Trophoblast cell (in vitro differentiated cells and primary cell): ENCODE measurements at regions not wholly inside any gene's neighbourhood (a gene's known extent, or its start where the extent isn't known, plus 50 kb on each side); places are given as distances from the start of the nearest gene placed in this dataset.

ENCODE experiments used
- DNase-seq, 2 donors: peaks; one replicate each; pipeline ENCODE4 v3.0.0-alpha.2; 2016
- H2AFZ ChIP-seq: 2 replicates; pipeline ENCODE4 v1.6.1; 2013; ENCODE audit warnings: low read length, moderate library complexity, mild to moderate bottlenecking; ENCODE audit not compliant: insufficient read depth, poor library complexity
- H2AK5ac ChIP-seq: 2 replicates; pipeline ENCODE4 v1.6.1; 2013; ENCODE audit warnings: mild to moderate bottlenecking, low read length
- H2BK120ac ChIP-seq: 2 replicates; pipeline ENCODE4 v1.6.1; 2013; ENCODE audit warnings: low read length, mild to moderate bottlenecking, moderate library complexity; ENCODE audit not compliant: insufficient read depth, poor library complexity
- H2BK12ac ChIP-seq: 2 replicates; pipeline ENCODE4 v1.6.1; 2013; ENCODE audit warnings: mild to moderate bottlenecking, low read length, moderate library complexity
- H2BK5ac ChIP-seq: 2 replicates; pipeline ENCODE4 v1.6.1; 2013; ENCODE audit warnings: low read length, low read depth, moderate library complexity, mild to moderate bottlenecking; ENCODE audit not compliant: poor library complexity
- H3K14ac ChIP-seq: 2 replicates; pipeline ENCODE4 v1.6.1; 2013; ENCODE audit warnings: mild to moderate bottlenecking, low read length
- H3K18ac ChIP-seq: 2 replicates; pipeline ENCODE4 v1.6.1; 2013; ENCODE audit warnings: mild to moderate bottlenecking, low read length
- H3K23ac ChIP-seq: 2 replicates; pipeline ENCODE4 v1.6.1; 2013; ENCODE audit warnings: low read length
- H3K27ac ChIP-seq: 2 replicates; pipeline ENCODE4 v1.5.1; 2013; ENCODE audit warnings: low read depth, mild to moderate bottlenecking, inconsistent platforms, low read length, moderate library complexity
- H3K27me3 ChIP-seq: 2 replicates; pipeline ENCODE4 v1.6.1; 2013; ENCODE audit warnings: inconsistent platforms, mild to moderate bottlenecking, low read length, moderate library complexity; ENCODE audit not compliant: insufficient read depth
- H3K36me3 ChIP-seq, 2 experiments: 1 replicate in 1 of 2; 2 replicates in 1 of 2; pipeline ENCODE4 v1.6.1; 2013; ENCODE audit warnings: low read length in 2 of 2, mild to moderate bottlenecking in 2 of 2, moderate library complexity in 1 of 2; ENCODE audit not compliant: insufficient read depth in 2 of 2, control insufficient read depth in 1 of 2
- H3K4ac ChIP-seq: 2 replicates; pipeline ENCODE4 v1.6.1; 2013; ENCODE audit warnings: low read depth, mild to moderate bottlenecking, low read length, moderate library complexity
- H3K4me1 ChIP-seq, 2 experiments: 1 replicate in 1 of 2; 2 replicates in 1 of 2; pipeline ENCODE4 v1.6.1; 2013; ENCODE audit warnings: low read length in 2 of 2, mild to moderate bottlenecking in 2 of 2, moderate library complexity in 1 of 2; ENCODE audit not compliant: insufficient read depth in 2 of 2, control insufficient read depth in 1 of 2
- H3K4me2 ChIP-seq: 2 replicates; pipeline ENCODE4 v1.6.1; 2013; ENCODE audit warnings: inconsistent platforms, mild to moderate bottlenecking, low read length, moderate library complexity
- H3K4me3 ChIP-seq: 2 replicates; pipeline ENCODE4 v1.5.1; 2013; ENCODE audit warnings: mild to moderate bottlenecking, low read depth, low read length, inconsistent platforms
- H3K79me1 ChIP-seq: one replicate; pipeline ENCODE4 v1.6.1; 2013; ENCODE audit warnings: low read length
- H3K79me2 ChIP-seq: 2 replicates; pipeline ENCODE4 v1.6.1; 2013; ENCODE audit warnings: low read length, mild to moderate bottlenecking; ENCODE audit not compliant: control insufficient read depth, insufficient read depth, poor library complexity
- H3K9ac ChIP-seq: 2 replicates; pipeline ENCODE4 v1.6.1; 2013; ENCODE audit warnings: mild to moderate bottlenecking, low read length
- H3K9me3 ChIP-seq: 2 replicates; pipeline ENCODE4 v1.6.1; 2013; ENCODE audit warnings: low read depth, mild to moderate bottlenecking, control low read depth, inconsistent platforms, low read length; ENCODE audit not compliant: insufficient read depth
- H4K12ac ChIP-seq: 2 replicates; pipeline ENCODE4 v1.6.1; 2013; ENCODE audit warnings: low read depth, mild to moderate bottlenecking, low read length, moderate library complexity
- H4K8ac ChIP-seq: 2 replicates; pipeline ENCODE4 v1.6.1; 2013; ENCODE audit warnings: low read depth, mild to moderate bottlenecking, low read length, moderate library complexity
- H4K91ac ChIP-seq: one replicate; pipeline ENCODE4 v1.6.1; 2013; ENCODE audit warnings: low read depth, mild to moderate bottlenecking, low read length, moderate library complexity
- WGBS: extraction: QIAGEN DNeasy Blood & Tissue Kit; methylation state at CpG from one replicate; pipeline ENCODE4 v1.1.7; 2013; ENCODE audit warnings: missing lambda C conversion rate; ENCODE audit not compliant: insufficient read length, insufficient coverage; ENCODE audit errors: extremely low coverage; 5-methylcytosine and 5-hydroxymethylcytosine counted together

DNA sequence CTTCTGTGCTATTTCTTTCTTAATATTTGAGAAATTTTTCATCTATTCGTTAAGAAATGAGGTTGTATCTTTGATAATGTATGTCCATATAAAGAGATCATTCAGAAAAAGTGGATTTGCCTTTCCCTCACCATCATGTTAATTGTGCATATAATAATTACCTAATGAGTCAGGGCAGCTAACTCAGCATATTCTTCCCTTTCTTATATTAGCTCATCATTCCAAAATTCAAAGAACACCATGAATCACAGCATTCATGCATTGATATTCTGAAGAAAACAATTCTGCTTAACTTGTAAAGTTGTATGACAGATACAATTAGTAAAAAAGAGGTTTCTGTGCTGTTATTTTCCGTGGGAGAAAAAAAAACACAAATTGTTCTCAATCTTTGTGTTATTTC lies 630.6 kb downstream of the TLE1 start:
- DNase-seq: no peak
- no peak overlapping the region for H2BK5ac ChIP-seq
- H2AFZ ChIP-seq: no peak overlapping the region
- H3K79me1 ChIP-seq: no peaks in the 10 kb centered on the region
- no peak overlapping the region for H3K4me3 ChIP-seq
- H3K79me2 ChIP-seq: no peaks in the 10 kb centered on the region
- no peak overlapping the region for H3K9ac ChIP-seq
- WGBS: no CpG with 5 or more reads among the region's 2 CpGs
- no peak overlapping the region for H3K4me2 ChIP-seq
- H3K4ac ChIP-seq: no peak overlapping the region
- H3K27ac ChIP-seq: no peak overlapping the region
- no peak overlapping the region for H2BK120ac ChIP-seq
- no peaks in the 10 kb centered on the region for H3K36me3 ChIP-seq
- no peaks in the 10 kb centered on the region for H3K27me3 ChIP-seq
- no peak overlapping the region for H2BK12ac ChIP-seq
- H4K91ac ChIP-seq: no peak overlapping the region
- H4K12ac ChIP-seq: no peak overlapping the region
- H3K4me1 ChIP-seq: no peaks in the 10 kb centered on the region
- H3K14ac ChIP-seq: no peak overlapping the region
- peaks cover 6% of the 10 kb centered on the region for H3K9me3 ChIP-seq
- H3K23ac ChIP-seq: no peak overlapping the region
- no peak overlapping the region for H4K8ac ChIP-seq
- H3K18ac ChIP-seq: no peak overlapping the region
- no peak overlapping the region for H2AK5ac ChIP-seq

DNA sequence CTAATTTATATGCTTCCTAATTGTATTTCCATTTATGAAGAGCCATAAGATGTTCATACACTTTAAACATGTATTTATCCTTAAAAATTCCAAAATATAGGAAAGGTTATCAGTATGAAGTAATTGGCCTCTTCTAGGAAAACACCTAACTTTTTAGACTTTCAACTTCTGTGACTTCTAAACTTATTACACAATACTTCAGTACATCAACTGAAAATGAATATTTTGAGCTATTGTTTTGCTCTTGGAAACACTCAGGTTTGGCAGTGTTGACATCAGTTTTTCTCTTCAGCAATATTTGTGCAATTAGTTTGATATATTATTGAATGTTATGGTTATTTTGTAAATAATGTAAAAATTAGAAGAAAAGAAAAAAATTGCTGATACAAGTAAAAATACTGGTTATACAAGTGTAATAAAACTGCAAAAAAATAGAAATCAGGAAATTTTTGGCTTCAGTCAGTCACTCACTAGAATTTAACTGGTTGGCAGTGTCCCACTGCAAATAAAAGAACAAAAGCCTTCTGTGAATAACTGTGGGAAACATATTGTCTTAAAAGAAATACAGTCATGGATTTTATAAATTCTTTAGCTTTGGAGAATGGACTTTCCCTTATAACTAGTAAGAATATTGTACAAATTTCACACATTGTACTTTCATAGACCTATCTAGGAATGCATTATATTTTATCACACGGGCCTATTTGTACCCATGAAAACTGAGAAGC lies 635.9 kb downstream of the TLE1 start:
- H3K9ac ChIP-seq: no peak overlapping the region
- no peak overlapping the region for H3K4me3 ChIP-seq
- H4K8ac ChIP-seq: no peak overlapping the region
- H4K91ac ChIP-seq: no peak overlapping the region
- H2AFZ ChIP-seq: no peak overlapping the region
- no peak overlapping the region for H3K14ac ChIP-seq
- no peak overlapping the region for H3K4ac ChIP-seq
- H2BK120ac ChIP-seq: no peak overlapping the region
- no peaks in the 10 kb centered on the region for H3K36me3 ChIP-seq
- WGBS: no CpG with 5 or more reads among the region's 1 CpG
- no peak overlapping the region for H3K27ac ChIP-seq
- no peaks in the 10 kb centered on the region for H3K79me1 ChIP-seq
- H2AK5ac ChIP-seq: no peak overlapping the region
- no peaks in the 10 kb centered on the region for H3K9me3 ChIP-seq
- H3K4me2 ChIP-seq: no peak overlapping the region
- H3K23ac ChIP-seq: no peak overlapping the region
- no peaks in the 10 kb centered on the region for H3K27me3 ChIP-seq
- H3K18ac ChIP-seq: no peak overlapping the region
- no peak for DNase-seq
- no peak overlapping the region for H2BK12ac ChIP-seq
- H4K12ac ChIP-seq: no peak overlapping the region
- H2BK5ac ChIP-seq: no peak overlapping the region
- no peaks in the 10 kb centered on the region for H3K4me1 ChIP-seq
- H3K79me2 ChIP-seq: no peaks in the 10 kb centered on the region

DNA sequence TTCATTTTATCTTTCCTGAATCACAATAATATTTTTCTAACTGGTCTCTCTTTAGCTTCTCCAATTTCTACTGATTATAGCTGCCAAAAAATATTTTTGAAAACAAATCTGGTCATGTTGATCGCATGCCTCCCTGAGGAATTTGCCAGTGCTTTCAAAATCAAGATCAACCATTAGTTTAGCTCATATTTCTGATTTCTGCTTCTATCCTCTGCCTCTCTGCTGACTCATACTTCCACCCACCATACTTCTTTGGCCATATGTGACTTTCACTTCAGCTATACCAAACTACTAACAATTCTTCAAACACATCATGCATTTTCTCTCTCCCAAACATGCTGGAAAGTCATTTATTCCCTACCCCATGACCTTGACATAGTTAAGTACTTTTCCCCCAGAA lies 636.5 kb downstream of the TLE1 start:
- H4K91ac ChIP-seq: no peak overlapping the region
- H3K27me3 ChIP-seq: no peaks in the 10 kb centered on the region
- no peak overlapping the region for H2BK12ac ChIP-seq
- no peak for DNase-seq
- no peaks in the 10 kb centered on the region for H3K36me3 ChIP-seq
- no peak overlapping the region for H2AFZ ChIP-seq
- H4K12ac ChIP-seq: no peak overlapping the region
- H3K4ac ChIP-seq: no peak overlapping the region
- H3K9me3 ChIP-seq: no peaks in the 10 kb centered on the region
- no CpG with 5 or more reads among the region's 1 CpG for WGBS
- no peaks in the 10 kb centered on the region for H3K79me2 ChIP-seq
- H3K14ac ChIP-seq: no peak overlapping the region
- no peaks in the 10 kb centered on the region for H3K4me1 ChIP-seq
- no peak overlapping the region for H3K4me3 ChIP-seq
- no peaks in the 10 kb centered on the region for H3K79me1 ChIP-seq
- no peak overlapping the region for H3K27ac ChIP-seq
- no peak overlapping the region for H3K18ac ChIP-seq
- no peak overlapping the region for H3K23ac ChIP-seq
- no peak overlapping the region for H2AK5ac ChIP-seq
- H4K8ac ChIP-seq: no peak overlapping the region
- H2BK5ac ChIP-seq: no peak overlapping the region
- H2BK120ac ChIP-seq: no peak overlapping the region
- no peak overlapping the region for H3K9ac ChIP-seq
- H3K4me2 ChIP-seq: no peak overlapping the region

DNA sequence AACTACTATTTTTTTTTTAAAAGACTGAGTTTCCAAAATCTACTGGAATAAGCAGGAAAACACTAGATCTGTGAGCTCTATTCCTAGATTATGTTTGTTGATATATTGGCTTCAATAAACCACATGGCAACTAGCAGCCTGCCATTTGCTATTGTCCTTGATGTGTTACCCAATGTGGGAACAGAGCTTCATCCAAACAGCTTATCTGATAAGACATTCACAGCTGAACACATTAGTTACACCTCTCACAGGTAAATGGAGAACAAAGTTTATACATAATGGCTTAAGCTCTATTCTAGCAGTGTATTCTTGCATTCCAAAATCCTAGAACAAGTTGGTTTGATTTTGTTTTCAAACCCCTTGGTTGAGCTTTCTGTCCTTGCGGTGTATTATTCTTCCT lies 642.1 kb downstream of the TLE1 start:
- no peaks in the 10 kb centered on the region for H3K27me3 ChIP-seq
- WGBS: no CpG with 5 or more reads among the region's 1 CpG
- no peak overlapping the region for H3K9ac ChIP-seq
- no peaks in the 10 kb centered on the region for H3K9me3 ChIP-seq
- DNase-seq: no peak
- no peak overlapping the region for H4K8ac ChIP-seq
- no peak overlapping the region for H3K4ac ChIP-seq
- H3K27ac ChIP-seq: no peak overlapping the region
- H3K4me2 ChIP-seq: no peak overlapping the region
- no peaks in the 10 kb centered on the region for H3K79me1 ChIP-seq
- no peak overlapping the region for H2AK5ac ChIP-seq
- H2AFZ ChIP-seq: no peak overlapping the region
- H3K14ac ChIP-seq: no peak overlapping the region
- H2BK5ac ChIP-seq: no peak overlapping the region
- no peaks in the 10 kb centered on the region for H3K36me3 ChIP-seq
- H2BK120ac ChIP-seq: no peak overlapping the region
- H3K4me3 ChIP-seq: no peak overlapping the region
- H4K12ac ChIP-seq: no peak overlapping the region
- H3K4me1 ChIP-seq: no peaks in the 10 kb centered on the region
- H3K23ac ChIP-seq: no peak overlapping the region
- no peak overlapping the region for H4K91ac ChIP-seq
- no peak overlapping the region for H3K18ac ChIP-seq
- no peak overlapping the region for H2BK12ac ChIP-seq
- no peaks in the 10 kb centered on the region for H3K79me2 ChIP-seq
